NT2/D1 (cell line): ENCODE measurements at regions not wholly inside any gene's neighbourhood (a gene's known extent, or its start where the extent isn't known, plus 50 kb on each side); places are given as distances from the start of the nearest gene placed in this dataset.

Experiments used
- DNase-seq: peaks from one replicate; pipeline ENCODE4 v3.0.0-alpha.2; 2011; ENCODE audit warnings: low read depth, low spot score
- H3K27me3 ChIP-seq: 2 replicates; pipeline ENCODE4 v1.6.0; 2011; ENCODE audit warnings: mild to moderate bottlenecking; ENCODE audit not compliant: insufficient read length, insufficient read depth
- H3K36me3 ChIP-seq: 2 replicates; pipeline ENCODE4 v1.6.1; 2011; ENCODE audit warnings: mild to moderate bottlenecking, low read length, mixed read lengths; ENCODE audit not compliant: insufficient read depth, insufficient read length
- H3K4me1 ChIP-seq: 2 replicates; pipeline ENCODE4 v1.5.1; 2011; ENCODE audit not compliant: insufficient read depth, insufficient read length
- H3K4me3 ChIP-seq: 2 replicates; pipeline ENCODE4 v1.5.1; 2011; ENCODE audit warnings: low read depth; ENCODE audit not compliant: insufficient read length
- H3K9ac ChIP-seq: 2 replicates; pipeline ENCODE4 v1.6.0; 2011; ENCODE audit warnings: low read depth; ENCODE audit not compliant: insufficient read length
- H3K9me3 ChIP-seq: 2 replicates; pipeline ENCODE4 v1.5.1; 2011; ENCODE audit warnings: mild to moderate bottlenecking, low read length; ENCODE audit not compliant: insufficient read depth
- SUZ12 ChIP-seq: IDR thresholded peaks from 2 replicates; pipeline ENCODE4 v1.6.1; 2011; ENCODE audit not compliant: insufficient read length, insufficient read depth; ENCODE audit errors: extremely low read depth
- YY1 ChIP-seq: IDR thresholded peaks from 2 replicates; pipeline ENCODE4 v1.6.1; 2011; ENCODE audit not compliant: insufficient read length, insufficient read depth
- ZNF274 ChIP-seq: IDR thresholded peaks from 2 replicates; pipeline ENCODE4 v1.6.1; 2011; ENCODE audit warnings: mild to moderate bottlenecking, low read depth, low read length

- Histone ChIP-seq H3K27me3 (no peaks in the 10 kb centered on the region), H3K36me3 (no peaks in the 10 kb centered on the region), H3K9ac (no peak overlapping the region), H3K4me1 (no peaks in the 10 kb centered on the region), H3K9me3 (no peaks in the 10 kb centered on the region), H3K4me3 (no peak overlapping the region)
- TF ChIP-seq YY1: no peak
- no peak for DNase-seq
These were observed 65.8 kb downstream of the ETAA1 start for GRCh38 chr2:67462738-67463496.

- no peak for DNase-seq
- no peak overlapping the region for H3K4me3 ChIP-seq
These were observed 66.7 kb downstream of the ETAA1 start for GRCh38 chr2:67463810-67464209.

GRCh38 chr2:67465623-67466022 lies 68.5 kb downstream of the ETAA1 start:
- DNase-seq: no peak
- Histone ChIP-seq H3K4me1 (no peaks in the 10 kb centered on the region), H3K36me3 (no peaks in the 10 kb centered on the region)

More at GRCh38 chr2:67463810-67464209, 66.7 kb downstream of the ETAA1 start:
- Histone ChIP-seq H3K36me3 (no peaks in the 10 kb centered on the region), H3K9ac (no peak overlapping the region), H3K9me3 (no peaks in the 10 kb centered on the region), H3K27me3 (no peaks in the 10 kb centered on the region), H3K4me1 (no peaks in the 10 kb centered on the region)
- TF ChIP-seq YY1: no peak

GRCh38 chr2:67466734-67467133 lies 69.6 kb downstream of the ETAA1 start:
- H3K27me3 ChIP-seq: no peaks in the 10 kb centered on the region
- H3K4me1 ChIP-seq: no peaks in the 10 kb centered on the region
- no peak for DNase-seq

More at GRCh38 chr2:67465623-67466022, 68.5 kb downstream of the ETAA1 start:
- H3K4me3 ChIP-seq: no peak overlapping the region
- H3K9me3 ChIP-seq: no peaks in the 10 kb centered on the region
- H3K9ac ChIP-seq: no peak overlapping the region
- H3K27me3 ChIP-seq: no peaks in the 10 kb centered on the region
- no peak for TF ChIP-seq YY1
- no peak for TF ChIP-seq SUZ12
- TF ChIP-seq ZNF274: no peak

GRCh38 chr2:67471681-67472080 lies 74.5 kb downstream of the ETAA1 start:
- no peak overlapping the region for H3K9ac ChIP-seq
- TF ChIP-seq YY1 (no peak), ZNF274 (no peak), SUZ12 (no peak)
- no peaks in the 10 kb centered on the region for H3K4me1 ChIP-seq
- H3K27me3 ChIP-seq: no peaks in the 10 kb centered on the region
- no peak overlapping the region for H3K4me3 ChIP-seq
- no peaks in the 10 kb centered on the region for H3K36me3 ChIP-seq
- no peak for DNase-seq
- H3K9me3 ChIP-seq: no peaks in the 10 kb centered on the region

More at GRCh38 chr2:67466734-67467133, 69.6 kb downstream of the ETAA1 start:
- TF ChIP-seq ZNF274: no peak
- no peak for TF ChIP-seq YY1
- TF ChIP-seq SUZ12: no peak
- H3K4me3 ChIP-seq: no peak overlapping the region
- H3K36me3 ChIP-seq: no peaks in the 10 kb centered on the region
- no peak overlapping the region for H3K9ac ChIP-seq
- no peaks in the 10 kb centered on the region for H3K9me3 ChIP-seq

GRCh38 chr2:67476809-67477790 lies 80.0 kb downstream of the ETAA1 start:
- Histone ChIP-seq H3K4me3 (no peak overlapping the region), H3K9ac (no peak overlapping the region)
- DNase-seq: no peak

GRCh38 chr2:67479261-67479660 lies 82.1 kb downstream of the ETAA1 start:
- Histone ChIP-seq H3K9me3 (no peaks in the 10 kb centered on the region), H3K36me3 (no peaks in the 10 kb centered on the region), H3K9ac (no peak overlapping the region), H3K4me1 (no peaks in the 10 kb centered on the region), H3K4me3 (no peak overlapping the region), H3K27me3 (no peaks in the 10 kb centered on the region)
- no peak for DNase-seq
- no peak for TF ChIP-seq ZNF274
- no peak for TF ChIP-seq SUZ12
- no peak for TF ChIP-seq YY1

More at GRCh38 chr2:67476809-67477790, 80.0 kb downstream of the ETAA1 start:
- Histone ChIP-seq H3K4me1 (no peaks in the 10 kb centered on the region), H3K27me3 (no peaks in the 10 kb centered on the region), H3K9me3 (no peaks in the 10 kb centered on the region), H3K36me3 (no peaks in the 10 kb centered on the region)
- TF ChIP-seq ZNF274 (no peak), YY1 (no peak), SUZ12 (no peak)
